SK-N-SH (cell line): ENCODE measurements at regions not wholly inside any gene's neighbourhood (a gene's known extent, or its start where the extent isn't known, plus 50 kb on each side); places are given as distances from the start of the nearest gene placed in this dataset.

Source experiments
- CTCF ChIA-PET: fragments of 300-600, 350-600 bp; formaldehyde crosslinking; extraction: SDS; loops from one replicate; lab custom pipeline; 2021; lab: Yijun Ruan, JAX
- POLR2A ChIA-PET: fragments of 350-600 bp; sonication (Branson Sonifier 250); formaldehyde crosslinking; extraction: SDS; loops from one replicate; lab custom pipeline; 2020; ENCODE audit warnings: antibody characterized with exemption, inconsistent platforms; lab: Yijun Ruan, JAX
- DNase-seq: peaks from one replicate; pipeline ENCODE4 v3.0.0; 2012
- H2AFZ ChIP-seq: fragments of 200-600 bp; sonication (generic); 2 replicates; pipeline ENCODE4 v1.8.1; 2016; ENCODE audit warnings: antibody characterized with exemption, mild to moderate bottlenecking, low read depth
- H3F3A ChIP-seq: fragments of 200-600 bp; sonication (generic); replicated peaks from 2 replicates; pipeline ENCODE3; 2016; ENCODE audit warnings: antibody characterized with exemption, mild to moderate bottlenecking; ENCODE audit not compliant: insufficient read depth
- H3K27ac ChIP-seq, 2 experiments: fragments of 200-500 bp in 1 of 2; fragments of 200-600 bp in 1 of 2; sonication (Bioruptor generic) in 1 of 2; sonication (generic), shearing (Covaris generic) in 1 of 2; 2 replicates each; pipeline versions ENCODE4 v1.5.1 to v1.6.1; 2014 to 2016; ENCODE audit warnings: low read depth in 2 of 2, inconsistent platforms in 1 of 2, low read length in 1 of 2, mild to moderate bottlenecking in 1 of 2, mixed read lengths in 1 of 2
- H3K27me3 ChIP-seq: fragments of 200-600 bp; sonication (generic), shearing (Covaris generic); 2 replicates; pipeline ENCODE4 v1.6.1; 2016; ENCODE audit warnings: mixed run types; ENCODE audit not compliant: insufficient read depth
- H3K36me3 ChIP-seq, 2 experiments: fragments of 200-500 bp in 1 of 2; fragments of 200-600 bp in 1 of 2; sonication (Bioruptor generic) in 1 of 2; sonication (generic) in 1 of 2; replicated peaks in 1 of 2; 2 replicates each; pipeline versions ENCODE3 to v1.5.1; 2014 to 2016; ENCODE audit warnings: low read length in 1 of 2, mild to moderate bottlenecking in 1 of 2; ENCODE audit not compliant: insufficient read depth in 2 of 2, control insufficient read depth in 1 of 2
- H3K4me1 ChIP-seq, 2 experiments: fragments of 200-500 bp in 1 of 2; fragments of 200-600 bp in 1 of 2; sonication (Bioruptor generic) in 1 of 2; sonication (generic), shearing (Covaris generic) in 1 of 2; 2 replicates each; pipeline versions ENCODE4 v1.5.1 to v1.6.1; 2014 to 2016; ENCODE audit warnings: low read depth in 1 of 2, low read length in 1 of 2, mixed run types in 1 of 2; ENCODE audit not compliant: insufficient read depth in 2 of 2, control insufficient read depth in 1 of 2
- H3K4me2 ChIP-seq: fragments of 200-600 bp; sonication (generic), shearing (Covaris generic); 2 replicates; pipeline ENCODE4 v1.6.1; 2017; ENCODE audit warnings: mixed run types
- H3K4me3 ChIP-seq, 2 experiments: fragments of 200-500 bp in 1 of 2; fragments of 200-600 bp in 1 of 2; sonication (Bioruptor generic) in 1 of 2; sonication (generic), shearing (Covaris generic) in 1 of 2; 2 replicates each; pipeline versions ENCODE4 v1.5.1 to v1.8.1; 2014 to 2016; ENCODE audit warnings: low read depth in 2 of 2, inconsistent platforms in 1 of 2, low read length in 1 of 2, mild to moderate bottlenecking in 1 of 2, mixed read lengths in 1 of 2, moderate library complexity in 1 of 2
- H3K79me2 ChIP-seq: fragments of 200-600 bp; sonication (generic); 2 replicates; pipeline ENCODE4 v1.8.1; 2017; ENCODE audit warnings: mild to moderate bottlenecking; ENCODE audit not compliant: insufficient read depth
- H3K9ac ChIP-seq: fragments of 200-600 bp; sonication (generic); 2 replicates; pipeline ENCODE4 v1.6.1; 2017; ENCODE audit warnings: mixed run types
- H3K9me2 ChIP-seq: fragments of 200-600 bp; sonication (generic); 2 replicates; pipeline ENCODE4 v1.6.1; 2017; ENCODE audit warnings: mixed run types
- H3K9me3 ChIP-seq: fragments of 200-600 bp; sonication (generic); 2 replicates; pipeline ENCODE4 v1.6.1; 2017; ENCODE audit warnings: mixed run types, mild to moderate bottlenecking, moderate library complexity
- H4K20me1 ChIP-seq: fragments of 200-600 bp; sonication (generic); 2 replicates; pipeline ENCODE4 v1.6.1; 2017; ENCODE audit warnings: mild to moderate bottlenecking, mixed run types; ENCODE audit not compliant: insufficient read depth
- ELF1 ChIP-seq: IDR thresholded peaks from 2 replicates; pipeline ENCODE4 v1.4.0; 2012
- EP300 ChIP-seq, 2 experiments: IDR thresholded peaks; 2 replicates each; pipeline versions ENCODE4 v1.4.0 to v1.6.1; 2012; ENCODE audit warnings: borderline replicate concordance in 1 of 2, low read depth in 1 of 2, low read length in 1 of 2
- EZH2phosphoT487 ChIP-seq: fragments of 200-600 bp; sonication (generic); IDR thresholded peaks from 2 replicates; pipeline ENCODE4 v1.6.1; 2017; ENCODE audit warnings: low read depth, mixed run types, mild to moderate bottlenecking, antibody characterized with exemption, moderate library complexity, borderline replicate concordance
- FOSL2 ChIP-seq: IDR thresholded peaks from 2 replicates; pipeline ENCODE4 v1.4.0; 2012; ENCODE audit warnings: low read depth, mild to moderate bottlenecking, moderate library complexity, borderline replicate concordance
- FOXM1 ChIP-seq: IDR thresholded peaks from 2 replicates; pipeline ENCODE4 v1.4.0; 2012; ENCODE audit warnings: low read depth, mild to moderate bottlenecking
- GABPA ChIP-seq: IDR thresholded peaks from 2 replicates; pipeline ENCODE4 v1.4.0; 2012; ENCODE audit warnings: low read depth, mild to moderate bottlenecking
- GATA2 ChIP-seq: sonication (generic); formaldehyde crosslinking; IDR thresholded peaks from 2 replicates; pipeline ENCODE4 v1.5.0; 2020; ENCODE audit warnings: mild to moderate bottlenecking, missing genetic modification reagents
- MEF2A ChIP-seq: IDR thresholded peaks from 2 replicates; pipeline ENCODE4 v1.4.0; 2012; ENCODE audit warnings: low read depth, borderline replicate concordance
- NFIC ChIP-seq: IDR thresholded peaks from 2 replicates; pipeline ENCODE4 v1.4.0; 2012; ENCODE audit warnings: borderline replicate concordance
- NRF1 ChIP-seq: IDR thresholded peaks from 2 replicates; pipeline ENCODE4 v1.6.1; 2012; ENCODE audit warnings: low read depth, mild to moderate bottlenecking, low read length
- PBX3 ChIP-seq: IDR thresholded peaks from 2 replicates; pipeline ENCODE4; 2012
- POLR2AphosphoS5 ChIP-seq: IDR thresholded peaks from 2 replicates; pipeline ENCODE4 v1.6.1; 2012; ENCODE audit warnings: low read depth, low read length
- RFX5 ChIP-seq: IDR thresholded peaks from 2 replicates; pipeline ENCODE4 v1.6.1; 2012; ENCODE audit warnings: mild to moderate bottlenecking, improper control_type of control experiment, low read length
- RXRA ChIP-seq: IDR thresholded peaks from 2 replicates; pipeline ENCODE4 v1.4.0; 2012; ENCODE audit warnings: low read depth, mild to moderate bottlenecking, borderline replicate concordance
- SMC3 ChIP-seq: IDR thresholded peaks from 2 replicates; pipeline ENCODE4 v1.6.1; 2012; ENCODE audit warnings: low read depth, low read length, improper control_type of control experiment
- TCF12 ChIP-seq: IDR thresholded peaks from 2 replicates; pipeline ENCODE4 v1.4.0; 2012
- TEAD4 ChIP-seq: IDR thresholded peaks from 2 replicates; pipeline ENCODE4 v1.4.0; 2012; ENCODE audit warnings: mild to moderate bottlenecking, borderline replicate concordance; ENCODE audit not compliant: insufficient read depth
- USF1 ChIP-seq: IDR thresholded peaks from 2 replicates; pipeline ENCODE4 v1.4.0; 2012; ENCODE audit warnings: low read depth, borderline replicate concordance
- ZBTB33 ChIP-seq: IDR thresholded peaks from 2 replicates; pipeline ENCODE4 v1.4.0; 2012; ENCODE audit warnings: low read depth, borderline replicate concordance
- WGBS: methylation state at CpG from one replicate; pipeline ENCODE4 v1.1.6; 2017; ENCODE audit warnings: low lambda C conversion rate; 5-methylcytosine and 5-hydroxymethylcytosine counted together

GRCh38 chr1:29785137-29785527 lies 548.8 kb downstream of the PTPRU start (continued):
- no peak for TF ChIP-seq PBX3

- ChIA-PET POLR2A (no interaction called here), CTCF (interaction anchor here (0.8 to 3.0 kb wide), 5 partner anchors 8 to 326 kb away, joined by 3 to 17 read pairs (median 3); no protein-coding TSS in a partner anchor)
- no peaks in the 10 kb centered on the region for H4K20me1 ChIP-seq
- no peak overlapping the region for H2AFZ ChIP-seq
- H3K79me2 ChIP-seq, result no peaks in the 10 kb centered on the region
- H3F3A ChIP-seq, result no peaks in the 10 kb centered on the region
- 55% methylated on average over 9 of the region's 10 CpGs for WGBS
- no peak overlapping the region for H3K27ac ChIP-seq
- H3K4me1 ChIP-seq, result peaks cover 0 to 25% of the 10 kb centered on the region in 2 experiments; a peak in 1 of 4 replicates
- H3K27me3 ChIP-seq, result no peaks in the 10 kb centered on the region
- TF ChIP-seq ZBTB33, result no peak
- TF ChIP-seq SMC3, result no peak
- no peak for TF ChIP-seq GABPA
- H3K9me3 ChIP-seq, result no peaks in the 10 kb centered on the region
- no peaks in the 10 kb centered on the region for H3K36me3 ChIP-seq
- DNase-seq, result peak; percentile 10
- no peak overlapping the region for H3K4me3 ChIP-seq
- H3K9ac ChIP-seq, result no peak overlapping the region
- no peak overlapping the region for H3K4me2 ChIP-seq
- no peaks in the 10 kb centered on the region for H3K9me2 ChIP-seq
These were observed 548.2 kb downstream of the PTPRU start for GRCh38 chr1:29784276-29785136.

- H3K9ac ChIP-seq, result no peak overlapping the region
- 48% methylated on average over 8 of the region's 17 CpGs for WGBS
- no peak overlapping the region for H3K4me3 ChIP-seq
- no peaks in the 10 kb centered on the region for H3K9me2 ChIP-seq
- H3K36me3 ChIP-seq, result no peaks in the 10 kb centered on the region
- peaks cover 0 to 24% of the 10 kb centered on the region in 2 experiments; a peak in 1 of 4 replicates for H3K4me1 ChIP-seq
- no peaks in the 10 kb centered on the region for H3K27me3 ChIP-seq
- H4K20me1 ChIP-seq, result no peaks in the 10 kb centered on the region
- no peak for TF ChIP-seq TCF12
- no peak for TF ChIP-seq FOXM1
- no peak for TF ChIP-seq EZH2phosphoT487
- no peak for TF ChIP-seq USF1
- TF ChIP-seq POLR2AphosphoS5, result no peak
- TF ChIP-seq RXRA, result no peak
- TF ChIP-seq SMC3, result no peak
- TF ChIP-seq NFIC, result no peak
- TF ChIP-seq GATA2 (CRISPR knock-in tag), result no peak
- no peak for TF ChIP-seq FOSL2
- TF ChIP-seq GABPA, result no peak
- no peak for TF ChIP-seq ELF1
- TF ChIP-seq TEAD4, result no peak
- TF ChIP-seq EP300 (IDR thresholded peaks at IDR 0.05; ENCODE audit: borderline replicate concordance in 1 of 2, low read depth in 1 of 2, low read length in 1 of 2), result no peak
- TF ChIP-seq MEF2A, result no peak
- no peak for TF ChIP-seq RFX5
- TF ChIP-seq NRF1, result no peak
- no peak for TF ChIP-seq PBX3
- POLR2A ChIA-PET, result no interaction called here
- no peak overlapping the region for H3K4me2 ChIP-seq
- H3F3A ChIP-seq, result no peaks in the 10 kb centered on the region
- no peak overlapping the region for H3K27ac ChIP-seq
- H3K79me2 ChIP-seq, result no peaks in the 10 kb centered on the region
- CTCF ChIA-PET, result interaction anchor here (0.9 to 3.0 kb wide), 3 partner anchors 9 to 304 kb away, joined by 3 to 17 read pairs (median 3); no protein-coding TSS in a partner anchor
- peak; percentile 14 for DNase-seq
- H2AFZ ChIP-seq, result no peak overlapping the region
- H3K9me3 ChIP-seq, result no peaks in the 10 kb centered on the region
These were observed 547.4 kb downstream of the PTPRU start for GRCh38 chr1:29783508-29784275.
